ENCODE measurements at regions not wholly inside any gene's neighbourhood (a gene's known extent, or its start where the extent isn't known, plus 50 kb on each side); places are given as distances from the start of the nearest gene placed in this dataset.

DNA sequence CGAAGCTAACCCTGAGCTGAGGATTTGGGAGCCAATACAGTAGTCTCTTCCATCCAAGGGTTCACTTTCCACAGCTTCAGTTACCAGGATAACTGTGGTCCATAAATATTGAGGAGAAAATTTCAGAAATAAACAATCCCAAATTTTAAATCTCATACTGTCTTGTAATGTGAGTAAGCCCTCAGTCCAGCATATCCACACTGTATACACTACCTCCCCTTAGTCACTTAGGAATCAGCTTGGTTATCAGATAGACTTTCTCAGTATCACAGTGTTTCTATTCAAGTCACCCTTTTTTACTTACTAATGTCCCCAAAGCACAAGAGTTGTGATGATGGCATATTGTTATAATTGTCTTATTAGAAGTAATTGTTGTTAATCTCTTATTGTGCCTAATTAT, 102.3 kb upstream of the GNG12 start:
- no peaks in the 10 kb centered on the region for H3K36me3 ChIP-seq (ENCODE audit: control insufficient read depth, insufficient read depth, low read length)
- no peak overlapping the region for H3K27ac ChIP-seq (ENCODE audit: low read depth, low read length, severe bottlenecking)
- 100% methylated on average over 1 of the region's 1 CpG for WGBS, 2 experiments (ENCODE audit: insufficient coverage in 2 of 2)
- H3K9me3 ChIP-seq (ENCODE audit: control insufficient read depth, low read length), result no peaks in the 10 kb centered on the region
- H3K4me3 ChIP-seq (ENCODE audit: extremely low read depth, insufficient read depth, low read length, poor library complexity, severe bottlenecking), result no peak overlapping the region
- peaks cover 19% of the 10 kb centered on the region for H3K4me1 ChIP-seq (ENCODE audit: control insufficient read depth, insufficient read depth, low read length, poor library complexity, severe bottlenecking)

DNA sequence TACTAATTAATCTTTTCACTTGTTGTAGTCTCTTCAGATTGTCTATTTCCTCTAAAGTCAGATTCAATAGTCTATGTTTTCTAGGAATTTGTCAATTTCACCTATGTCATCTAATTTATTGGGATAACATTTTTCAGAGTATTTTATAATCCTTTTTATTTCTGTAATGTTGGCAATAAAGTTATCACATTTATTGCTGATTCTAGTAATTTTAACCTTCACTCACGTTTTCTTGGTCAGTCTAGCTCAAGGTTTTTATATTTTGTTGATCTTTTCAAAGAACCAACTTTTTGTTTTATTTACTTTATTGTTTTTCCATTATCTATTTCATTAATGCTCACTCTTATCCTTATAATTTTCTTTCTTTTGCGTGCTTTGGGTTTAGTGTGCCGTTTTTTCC, 97.9 kb upstream of the GNG12 start:
- Histone ChIP-seq H3K9me3 (ENCODE audit: control insufficient read depth, low read length) (no peaks in the 10 kb centered on the region), H3K4me1 (ENCODE audit: control insufficient read depth, insufficient read depth, low read length, poor library complexity, severe bottlenecking) (no peaks in the 10 kb centered on the region), H3K4me3 (ENCODE audit: extremely low read depth, insufficient read depth, low read length, poor library complexity, severe bottlenecking) (no peak overlapping the region), H3K27ac (ENCODE audit: low read depth, low read length, severe bottlenecking) (no peak overlapping the region), H3K36me3 (ENCODE audit: control insufficient read depth, insufficient read depth, low read length) (no peaks in the 10 kb centered on the region)
- WGBS, 2 experiments (ENCODE audit: insufficient coverage in 2 of 2), result no CpG with 5 or more reads among the region's 3 CpGs

DNA sequence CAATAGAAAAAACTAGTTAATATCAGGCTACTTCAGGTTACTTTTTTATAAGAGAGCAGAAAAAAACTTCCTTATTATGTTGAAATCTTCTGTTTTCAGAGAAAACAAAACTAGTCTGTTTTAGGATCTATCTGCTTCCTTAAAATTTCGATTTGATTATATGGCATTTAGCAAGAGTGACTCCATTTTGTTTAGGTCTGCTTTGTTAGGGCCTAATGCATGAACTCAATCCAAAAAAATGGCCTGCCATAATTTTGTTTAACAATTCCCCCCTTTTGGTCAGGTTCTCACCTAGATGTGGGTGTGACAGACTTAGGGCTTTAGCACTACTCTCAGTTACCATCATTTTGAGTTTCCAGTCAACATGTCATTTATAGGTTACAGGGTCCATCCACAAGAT, 89.8 kb upstream of the GNG12 start:
- Histone ChIP-seq H3K27ac (ENCODE audit: low read depth, low read length, severe bottlenecking) (no peak overlapping the region), H3K9me3 (ENCODE audit: control insufficient read depth, low read length) (no peaks in the 10 kb centered on the region), H3K4me1 (ENCODE audit: control insufficient read depth, insufficient read depth, low read length, poor library complexity, severe bottlenecking) (no peaks in the 10 kb centered on the region), H3K36me3 (ENCODE audit: control insufficient read depth, insufficient read depth, low read length) (no peaks in the 10 kb centered on the region), H3K4me3 (ENCODE audit: extremely low read depth, insufficient read depth, low read length, poor library complexity, severe bottlenecking) (no peak overlapping the region)
- WGBS, 2 experiments (ENCODE audit: insufficient coverage in 2 of 2), result 60 to 80% methylated on average over 1 of the region's 1 CpG

DNA sequence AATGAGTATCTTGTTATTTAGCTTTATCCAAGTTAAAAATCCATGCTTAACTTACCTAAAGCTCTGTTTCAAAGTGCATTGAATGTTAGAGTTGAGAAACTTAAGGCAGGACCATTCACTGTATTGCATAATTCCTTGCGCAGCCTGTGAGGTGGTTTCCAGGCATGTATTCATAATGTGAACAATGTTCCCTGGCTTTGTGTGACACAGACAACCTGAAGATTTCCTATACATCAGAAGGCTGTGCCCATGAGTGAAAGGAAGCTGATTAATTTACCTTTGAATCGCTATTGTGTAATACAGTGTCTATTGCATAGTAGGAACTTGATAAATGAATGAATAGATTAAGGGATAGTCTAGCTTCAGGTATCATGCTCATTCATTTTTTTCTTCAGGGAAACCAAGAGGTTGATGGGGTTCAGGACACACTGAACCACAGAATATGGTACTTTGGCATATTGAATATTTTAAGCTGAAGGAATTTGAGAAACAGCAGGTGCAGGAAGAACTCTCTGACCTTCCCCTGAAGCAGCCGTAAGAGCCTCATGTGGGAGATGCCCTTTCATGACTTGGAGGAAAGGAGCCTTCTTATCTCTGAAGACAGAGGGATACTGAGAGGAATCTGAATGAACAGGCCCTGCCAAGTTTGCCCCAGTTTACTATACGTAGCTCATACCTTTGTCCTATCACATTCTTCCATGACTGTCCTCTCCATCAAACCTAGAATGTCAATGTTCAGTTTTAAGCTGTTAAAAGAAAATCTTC, 88.6 kb upstream of the GNG12 start:
- H3K9me3 ChIP-seq (ENCODE audit: control insufficient read depth, low read length), result no peaks in the 10 kb centered on the region
- no peaks in the 10 kb centered on the region for H3K4me1 ChIP-seq (ENCODE audit: control insufficient read depth, insufficient read depth, low read length, poor library complexity, severe bottlenecking)
- H3K36me3 ChIP-seq (ENCODE audit: control insufficient read depth, insufficient read depth, low read length), result no peaks in the 10 kb centered on the region
- no peak overlapping the region for H3K27ac ChIP-seq (ENCODE audit: low read depth, low read length, severe bottlenecking)
- no peak overlapping the region for H3K4me3 ChIP-seq (ENCODE audit: extremely low read depth, insufficient read depth, low read length, poor library complexity, severe bottlenecking)
- WGBS, 2 experiments (ENCODE audit: insufficient coverage in 2 of 2), result 88 to 100% methylated on average over 2 to 3 of the region's 4 CpGs

DNA sequence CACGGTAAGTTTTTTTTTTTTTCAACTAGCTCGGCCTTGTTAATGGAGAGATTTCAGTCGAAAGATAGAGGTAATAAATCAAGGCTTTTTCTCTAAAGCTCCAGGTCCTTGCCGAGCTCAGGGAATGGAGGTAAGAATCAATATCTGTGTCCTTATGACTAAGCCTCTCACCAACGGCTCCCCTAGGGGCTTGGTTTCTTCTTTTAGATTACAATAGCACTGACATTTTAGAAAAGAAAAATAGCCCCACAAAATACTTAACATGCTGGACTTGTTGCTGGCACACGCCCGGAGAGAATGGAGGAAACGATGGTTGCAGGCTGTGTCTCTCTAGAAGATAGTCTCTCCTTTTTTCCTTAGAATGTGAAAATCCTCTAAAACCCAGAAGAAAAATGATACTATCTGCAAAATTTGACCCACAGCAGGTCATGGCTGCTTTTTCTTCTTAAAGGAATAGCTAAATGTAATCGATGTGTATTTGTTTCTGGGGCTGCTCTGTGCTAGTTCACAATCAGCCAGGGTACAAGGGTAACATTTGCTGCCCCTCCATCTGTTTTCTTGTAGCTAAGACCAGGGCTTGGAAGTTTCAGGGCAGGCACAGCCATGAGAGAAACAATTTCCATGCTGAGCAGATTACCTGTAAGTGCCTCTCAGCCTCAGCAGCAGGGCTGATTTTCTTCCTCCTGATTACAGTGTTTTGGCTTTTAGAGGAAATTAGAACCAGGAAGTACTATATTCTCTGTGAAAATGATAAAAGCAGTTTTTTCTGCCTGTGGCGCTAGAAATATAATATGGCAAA, 86.2 kb upstream of the GNG12 start:
- Histone ChIP-seq H3K36me3 (ENCODE audit: control insufficient read depth, insufficient read depth, low read length) (no peaks in the 10 kb centered on the region), H3K4me3 (ENCODE audit: extremely low read depth, insufficient read depth, low read length, poor library complexity, severe bottlenecking) (no peak overlapping the region), H3K27ac (ENCODE audit: low read depth, low read length, severe bottlenecking) (no peak overlapping the region), H3K4me1 (ENCODE audit: control insufficient read depth, insufficient read depth, low read length, poor library complexity, severe bottlenecking) (no peaks in the 10 kb centered on the region), H3K9me3 (ENCODE audit: control insufficient read depth, low read length) (no peaks in the 10 kb centered on the region)
- WGBS, 2 experiments (ENCODE audit: insufficient coverage in 2 of 2), result 86 to 100% methylated on average over 2 to 3 of the region's 10 CpGs

DNA sequence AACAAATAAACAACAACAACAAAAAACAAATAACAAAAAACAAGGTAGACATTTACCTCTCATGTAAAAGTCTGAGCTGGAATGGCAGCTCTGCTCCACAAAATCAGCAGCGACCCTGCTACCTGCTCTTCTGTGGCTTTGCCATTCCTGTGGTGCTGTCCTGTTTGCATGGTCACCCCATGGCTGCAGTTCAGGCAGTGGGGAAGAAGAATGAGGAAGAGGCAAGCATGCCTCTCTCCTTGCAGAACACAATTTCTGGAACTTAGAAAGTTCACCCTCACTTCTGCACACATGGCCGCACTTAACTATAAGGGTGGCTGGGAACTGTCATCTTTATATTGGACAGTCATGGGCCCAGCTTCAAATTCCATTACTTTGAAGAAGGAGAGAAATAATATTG, 84.8 kb upstream of the GNG12 start:
- H3K4me3 ChIP-seq (ENCODE audit: extremely low read depth, insufficient read depth, low read length, poor library complexity, severe bottlenecking), result no peak overlapping the region
- H3K9me3 ChIP-seq (ENCODE audit: control insufficient read depth, low read length), result no peaks in the 10 kb centered on the region
- 91 to 100% methylated on average over 1 of the region's 2 CpGs for WGBS, 2 experiments (ENCODE audit: insufficient coverage in 2 of 2)
- no peaks in the 10 kb centered on the region for H3K36me3 ChIP-seq (ENCODE audit: control insufficient read depth, insufficient read depth, low read length)
- no peak overlapping the region for H3K27ac ChIP-seq (ENCODE audit: low read depth, low read length, severe bottlenecking)
- no peaks in the 10 kb centered on the region for H3K4me1 ChIP-seq (ENCODE audit: control insufficient read depth, insufficient read depth, low read length, poor library complexity, severe bottlenecking)

DNA sequence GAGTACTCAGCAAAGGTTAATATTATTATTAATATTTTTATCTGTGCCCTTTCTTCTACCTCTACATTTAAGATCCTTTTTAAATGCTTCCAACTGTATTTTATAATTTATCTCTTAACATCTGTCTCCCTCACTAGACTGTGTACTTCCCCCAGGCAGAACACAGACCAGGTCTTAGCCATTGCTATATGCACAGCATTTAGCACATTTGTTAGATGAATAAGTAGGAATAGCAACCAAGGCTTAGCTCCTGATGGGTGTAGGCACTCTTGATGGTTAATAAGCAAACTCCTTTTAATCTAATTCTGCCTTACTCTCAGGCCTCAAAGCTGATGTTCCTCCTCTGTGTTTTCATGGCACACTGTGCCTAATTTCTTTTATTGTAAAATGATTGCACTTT, 83.7 kb upstream of the GNG12 start:
- H3K27ac ChIP-seq (ENCODE audit: low read depth, low read length, severe bottlenecking), result no peak overlapping the region
- no peaks in the 10 kb centered on the region for H3K9me3 ChIP-seq (ENCODE audit: control insufficient read depth, low read length)
- no peak overlapping the region for H3K4me3 ChIP-seq (ENCODE audit: extremely low read depth, insufficient read depth, low read length, poor library complexity, severe bottlenecking)
- H3K36me3 ChIP-seq (ENCODE audit: control insufficient read depth, insufficient read depth, low read length), result no peaks in the 10 kb centered on the region
- H3K4me1 ChIP-seq (ENCODE audit: control insufficient read depth, insufficient read depth, low read length, poor library complexity, severe bottlenecking), result no peaks in the 10 kb centered on the region

DNA sequence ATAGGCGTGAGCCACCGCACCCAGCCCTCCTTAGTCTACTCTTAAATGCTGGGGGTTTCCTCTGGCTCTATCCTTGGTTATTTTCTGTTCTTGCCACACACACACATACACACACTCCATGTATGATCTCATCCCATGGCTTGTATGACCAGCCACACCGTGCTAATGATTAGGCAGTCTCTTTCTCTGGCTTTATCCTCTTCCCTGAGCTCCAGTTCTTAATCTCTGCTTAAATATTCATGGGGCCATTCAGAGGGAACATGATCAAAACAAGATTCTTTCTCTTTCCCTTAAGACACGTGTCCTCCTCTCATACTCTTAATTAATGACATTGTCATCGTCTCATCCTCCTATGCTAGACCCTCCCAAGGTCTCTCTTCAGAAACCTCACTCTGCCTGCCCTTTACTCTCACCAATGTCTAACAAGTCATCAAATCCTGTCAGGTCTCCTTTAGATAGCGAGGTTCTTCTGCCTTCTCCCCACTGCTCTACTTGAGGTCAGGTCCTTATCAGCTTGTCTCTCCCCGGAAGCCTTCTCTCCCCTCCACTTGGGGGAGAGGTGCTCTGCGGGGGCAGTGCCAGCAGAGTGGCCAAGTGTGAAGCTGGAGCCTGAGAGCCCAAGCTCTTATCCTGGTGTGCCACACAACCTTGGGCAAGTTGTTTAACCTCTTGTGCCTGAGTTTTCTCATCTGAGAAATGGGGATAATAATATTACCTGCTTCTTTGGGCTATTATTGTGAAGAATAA, 83.0 kb upstream of the GNG12 start:
- no peak overlapping the region for H3K27ac ChIP-seq (ENCODE audit: low read depth, low read length, severe bottlenecking)

DNA sequence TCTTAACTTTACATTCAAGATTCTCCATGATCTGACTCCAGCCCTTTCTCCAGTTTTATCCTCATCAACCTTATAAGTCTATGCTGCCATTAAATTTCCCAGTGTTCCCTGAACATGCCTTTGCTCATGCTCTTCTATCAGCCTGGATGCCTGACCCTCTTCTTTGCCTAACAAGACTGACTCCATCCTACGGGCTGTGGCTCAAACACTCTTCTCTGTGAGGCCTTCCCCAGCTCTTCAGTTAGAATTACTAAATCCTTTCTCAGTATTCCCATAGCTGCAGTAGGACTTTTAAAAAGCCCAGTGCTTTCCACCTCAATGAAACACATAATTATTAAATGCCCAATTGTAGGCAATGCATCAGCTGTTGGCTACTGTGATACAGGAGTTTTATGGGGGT, 76.5 kb upstream of the GNG12 start:
- no peaks in the 10 kb centered on the region for H3K36me3 ChIP-seq (ENCODE audit: control insufficient read depth, insufficient read depth, low read length)
- no peaks in the 10 kb centered on the region for H3K9me3 ChIP-seq (ENCODE audit: control insufficient read depth, low read length)
- WGBS, 2 experiments (ENCODE audit: insufficient coverage in 2 of 2), result 83 to 100% methylated on average over 1 of the region's 1 CpG
- peaks cover 19% of the 10 kb centered on the region for H3K4me1 ChIP-seq (ENCODE audit: control insufficient read depth, insufficient read depth, low read length, poor library complexity, severe bottlenecking)
- no peak overlapping the region for H3K27ac ChIP-seq (ENCODE audit: low read depth, low read length, severe bottlenecking)
- H3K4me3 ChIP-seq (ENCODE audit: extremely low read depth, insufficient read depth, low read length, poor library complexity, severe bottlenecking), result no peak overlapping the region

More for the DNA sequence above, 83.0 kb upstream of the GNG12 start:
- Histone ChIP-seq H3K36me3 (ENCODE audit: control insufficient read depth, insufficient read depth, low read length) (no peaks in the 10 kb centered on the region), H3K4me3 (ENCODE audit: extremely low read depth, insufficient read depth, low read length, poor library complexity, severe bottlenecking) (no peak overlapping the region), H3K4me1 (ENCODE audit: control insufficient read depth, insufficient read depth, low read length, poor library complexity, severe bottlenecking) (no peaks in the 10 kb centered on the region), H3K9me3 (ENCODE audit: control insufficient read depth, low read length) (no peaks in the 10 kb centered on the region)
- WGBS, 2 experiments (ENCODE audit: insufficient coverage in 2 of 2), result 79 to 86% methylated on average over 6 to 7 of the region's 8 CpGs

DNA sequence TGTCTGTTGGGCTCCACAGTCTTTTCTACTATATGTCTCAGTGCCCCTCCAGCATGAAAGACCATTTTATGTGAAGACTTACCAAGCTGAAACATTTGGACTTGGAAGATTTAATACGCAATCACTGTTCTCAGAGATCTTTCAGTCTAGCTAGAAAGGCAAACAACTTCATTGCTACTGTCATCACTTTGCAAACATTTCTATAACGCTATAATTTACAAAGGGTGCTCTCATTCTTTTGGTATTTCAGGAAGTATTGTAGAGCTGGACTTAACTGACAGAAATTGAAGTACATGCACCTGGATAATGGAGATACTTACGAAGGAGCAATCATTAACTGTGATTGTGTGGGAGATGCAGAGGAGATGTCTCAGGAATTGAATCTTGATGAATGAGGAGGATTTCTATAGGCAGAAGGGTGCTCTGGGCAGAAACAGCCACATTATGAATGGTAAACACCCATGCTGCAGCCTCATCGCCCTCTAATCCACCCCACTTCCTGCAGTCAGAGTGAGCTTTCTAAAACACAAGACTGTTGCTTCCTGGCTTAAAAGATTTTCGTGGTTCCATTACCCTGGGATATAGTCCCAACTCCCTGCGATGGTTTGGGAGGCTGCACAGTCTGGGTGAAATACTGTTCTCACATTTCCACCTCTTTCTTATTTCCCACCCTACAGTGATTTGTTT, 75.1 kb upstream of the GNG12 start:
- Histone ChIP-seq H3K27ac (ENCODE audit: low read depth, low read length, severe bottlenecking) (no peak overlapping the region), H3K4me3 (ENCODE audit: extremely low read depth, insufficient read depth, low read length, poor library complexity, severe bottlenecking) (no peak overlapping the region), H3K36me3 (ENCODE audit: control insufficient read depth, insufficient read depth, low read length) (no peaks in the 10 kb centered on the region), H3K4me1 (ENCODE audit: control insufficient read depth, insufficient read depth, low read length, poor library complexity, severe bottlenecking) (peaks cover 19% of the 10 kb centered on the region), H3K9me3 (ENCODE audit: control insufficient read depth, low read length) (no peaks in the 10 kb centered on the region)
- 95 to 99% methylated on average over 5 of the region's 6 CpGs for WGBS, 2 experiments (ENCODE audit: insufficient coverage in 2 of 2)
